ENCODE measurements at regions not wholly inside any gene's neighbourhood (a gene's known extent, or its start where the extent isn't known, plus 50 kb on each side); places are given as distances from the start of the nearest gene placed in this dataset.

GRCh38 chr11:71365626-71366025 is 82.6 kb downstream of the DHCR7 start:
- Histone ChIP-seq H3K4me1 (no peaks in the 10 kb centered on the region), H3K27me3 (ENCODE audit: low read depth) (no peaks in the 10 kb centered on the region), H3K36me3 (replicated peaks) (no peaks in the 10 kb centered on the region), H3K9me3 (no peaks in the 10 kb centered on the region), H3K4me3 (no peak overlapping the region)
- no peak for DNase-seq (ENCODE audit: low spot score in 2 of 2)
- in situ Hi-C loops (cut with MboI; ENCODE audit: low sequenced_read_pairs): no loop called here

- DNase-seq (ENCODE audit: low spot score in 2 of 2): no peak
- Histone ChIP-seq H3K36me3 (replicated peaks) (no peaks in the 10 kb centered on the region), H3K27me3 (ENCODE audit: low read depth) (no peaks in the 10 kb centered on the region), H3K4me1 (no peaks in the 10 kb centered on the region), H3K4me3 (no peak overlapping the region), H3K9me3 (no peaks in the 10 kb centered on the region)
- in situ Hi-C loops (cut with MboI; ENCODE audit: low sequenced_read_pairs): no loop called here
These were observed 83.4 kb downstream of the DHCR7 start for GRCh38 chr11:71364806-71365205.

- no peaks in the 10 kb centered on the region for H3K27me3 ChIP-seq (ENCODE audit: low read depth)
- no peaks in the 10 kb centered on the region for H3K36me3 ChIP-seq (replicated peaks)
- no peaks in the 10 kb centered on the region for H3K9me3 ChIP-seq
- no peak for DNase-seq (ENCODE audit: low spot score in 2 of 2)
- in situ Hi-C loops (cut with MboI; ENCODE audit: low sequenced_read_pairs): no loop called here
- H3K4me1 ChIP-seq: no peaks in the 10 kb centered on the region
- H3K4me3 ChIP-seq: no peak overlapping the region
These were observed 84.0 kb downstream of the DHCR7 start for GRCh38 chr11:71364176-71364671.

- no peaks in the 10 kb centered on the region for H3K27me3 ChIP-seq (ENCODE audit: low read depth)
- in situ Hi-C loops (cut with MboI; ENCODE audit: low sequenced_read_pairs): no loop called here
- DNase-seq (ENCODE audit: low spot score in 2 of 2): no peak
These were observed 84.5 kb downstream of the DHCR7 start for GRCh38 chr11:71363721-71364120.

GRCh38 chr11:71358963-71359567 is 89.1 kb downstream of the DHCR7 start:
- in situ Hi-C loops (cut with MboI; ENCODE audit: low sequenced_read_pairs): no loop called here

More at GRCh38 chr11:71363721-71364120, 84.5 kb downstream of the DHCR7 start:
- H3K4me1 ChIP-seq: no peaks in the 10 kb centered on the region
- no peaks in the 10 kb centered on the region for H3K9me3 ChIP-seq
- H3K36me3 ChIP-seq (replicated peaks): no peaks in the 10 kb centered on the region
- H3K4me3 ChIP-seq: no peak overlapping the region

GRCh38 chr11:71358122-71358728 is 90.0 kb downstream of the DHCR7 start:
- Histone ChIP-seq H3K4me3 (no peak overlapping the region), H3K9me3 (no peaks in the 10 kb centered on the region), H3K4me1 (no peaks in the 10 kb centered on the region), H3K36me3 (replicated peaks) (no peaks in the 10 kb centered on the region), H3K27me3 (ENCODE audit: low read depth) (no peaks in the 10 kb centered on the region)
- in situ Hi-C loops (cut with MboI; ENCODE audit: low sequenced_read_pairs): no loop called here
- no peak for DNase-seq (ENCODE audit: low spot score in 2 of 2)

More at GRCh38 chr11:71358963-71359567, 89.1 kb downstream of the DHCR7 start:
- Histone ChIP-seq H3K36me3 (replicated peaks) (no peaks in the 10 kb centered on the region), H3K4me3 (no peak overlapping the region), H3K27me3 (ENCODE audit: low read depth) (no peaks in the 10 kb centered on the region), H3K9me3 (no peaks in the 10 kb centered on the region), H3K4me1 (no peaks in the 10 kb centered on the region)
- no peak for DNase-seq (ENCODE audit: low spot score in 2 of 2)

- H3K4me1 ChIP-seq: no peaks in the 10 kb centered on the region
- no peak for DNase-seq (ENCODE audit: low spot score in 2 of 2)
- no peaks in the 10 kb centered on the region for H3K36me3 ChIP-seq (replicated peaks)
- no peaks in the 10 kb centered on the region for H3K27me3 ChIP-seq (ENCODE audit: low read depth)
- no peak overlapping the region for H3K4me3 ChIP-seq
- in situ Hi-C loops (cut with MboI; ENCODE audit: low sequenced_read_pairs): no loop called here
- no peaks in the 10 kb centered on the region for H3K9me3 ChIP-seq
These were observed 90.8 kb downstream of the DHCR7 start for GRCh38 chr11:71357414-71357813.

GRCh38 chr11:71356904-71357303 is 91.3 kb downstream of the DHCR7 start:
- H3K4me1 ChIP-seq: no peaks in the 10 kb centered on the region
- no peaks in the 10 kb centered on the region for H3K27me3 ChIP-seq (ENCODE audit: low read depth)
- no peaks in the 10 kb centered on the region for H3K9me3 ChIP-seq
- DNase-seq (ENCODE audit: low spot score in 2 of 2): no peak
- H3K36me3 ChIP-seq (replicated peaks): no peaks in the 10 kb centered on the region
- in situ Hi-C loops (cut with MboI; ENCODE audit: low sequenced_read_pairs): no loop called here
- H3K4me3 ChIP-seq: no peak overlapping the region

GRCh38 chr11:71356280-71356876 is 91.8 kb downstream of the DHCR7 start:
- in situ Hi-C loops (cut with MboI; ENCODE audit: low sequenced_read_pairs): no loop called here
- Histone ChIP-seq H3K36me3 (replicated peaks) (no peaks in the 10 kb centered on the region), H3K9me3 (no peaks in the 10 kb centered on the region), H3K4me1 (no peaks in the 10 kb centered on the region), H3K4me3 (no peak overlapping the region), H3K27me3 (ENCODE audit: low read depth) (no peaks in the 10 kb centered on the region)
- no peak for DNase-seq (ENCODE audit: low spot score in 2 of 2)

- DNase-seq (ENCODE audit: low spot score in 2 of 2): no peak
- no peaks in the 10 kb centered on the region for H3K9me3 ChIP-seq
- H3K4me3 ChIP-seq: no peak overlapping the region
- H3K27me3 ChIP-seq (ENCODE audit: low read depth): no peaks in the 10 kb centered on the region
- in situ Hi-C loops (cut with MboI; ENCODE audit: low sequenced_read_pairs): no loop called here
- H3K4me1 ChIP-seq: no peaks in the 10 kb centered on the region
- no peaks in the 10 kb centered on the region for H3K36me3 ChIP-seq (replicated peaks)
These were observed 92.9 kb downstream of the DHCR7 start for GRCh38 chr11:71355281-71355680.

- no peaks in the 10 kb centered on the region for H3K4me1 ChIP-seq
- no peak overlapping the region for H3K4me3 ChIP-seq
- no peaks in the 10 kb centered on the region for H3K36me3 ChIP-seq (replicated peaks)
- H3K27me3 ChIP-seq (ENCODE audit: low read depth): no peaks in the 10 kb centered on the region
- in situ Hi-C loops (cut with MboI; ENCODE audit: low sequenced_read_pairs): no loop called here
- no peak for DNase-seq (ENCODE audit: low spot score in 2 of 2)
- no peaks in the 10 kb centered on the region for H3K9me3 ChIP-seq
These were observed 93.6 kb downstream of the DHCR7 start for GRCh38 chr11:71354394-71355105.

GRCh38 chr11:71352748-71353147 is 95.4 kb downstream of the DHCR7 start:
- Histone ChIP-seq H3K4me1 (no peaks in the 10 kb centered on the region), H3K4me3 (no peak overlapping the region), H3K36me3 (replicated peaks) (no peaks in the 10 kb centered on the region), H3K27me3 (ENCODE audit: low read depth) (no peaks in the 10 kb centered on the region), H3K9me3 (no peaks in the 10 kb centered on the region)
- no peak for DNase-seq (ENCODE audit: low spot score in 2 of 2)
- in situ Hi-C loops (cut with MboI; ENCODE audit: low sequenced_read_pairs): no loop called here

- H3K4me1 ChIP-seq: no peaks in the 10 kb centered on the region
- no peaks in the 10 kb centered on the region for H3K9me3 ChIP-seq
- in situ Hi-C loops (cut with MboI; ENCODE audit: low sequenced_read_pairs): no loop called here
- H3K27me3 ChIP-seq (ENCODE audit: low read depth): no peaks in the 10 kb centered on the region
- no peaks in the 10 kb centered on the region for H3K36me3 ChIP-seq (replicated peaks)
- DNase-seq (ENCODE audit: low spot score in 2 of 2): no peak
- H3K4me3 ChIP-seq: no peak overlapping the region
These were observed 96.0 kb downstream of the DHCR7 start for GRCh38 chr11:71352226-71352625.

- Histone ChIP-seq H3K36me3 (replicated peaks) (no peaks in the 10 kb centered on the region), H3K4me3 (no peak overlapping the region), H3K27me3 (ENCODE audit: low read depth) (no peaks in the 10 kb centered on the region), H3K4me1 (no peaks in the 10 kb centered on the region), H3K9me3 (no peaks in the 10 kb centered on the region)
- no peak for DNase-seq (ENCODE audit: low spot score in 2 of 2)
- in situ Hi-C loops (cut with MboI; ENCODE audit: low sequenced_read_pairs): no loop called here
These were observed 97.2 kb upstream of the SHANK2 start for GRCh38 chr11:71349627-71350026.

Data from HAP-1 (cell line).